T47D (cell line): ENCODE measurements at regions not wholly inside any gene's neighbourhood (a gene's known extent, or its start where the extent isn't known, plus 50 kb on each side); places are given as distances from the start of the nearest gene placed in this dataset.

ENCODE experiments used
- DNase-seq, 2 experiments: peaks; one replicate each; pipeline versions ENCODE4 v3.0.0 to v3.0.0-alpha.2; 2011 to 2012; ENCODE audit warnings: low read depth in 1 of 2, low spot score in 1 of 2
- JUND ChIP-seq: IDR thresholded peaks from 2 replicates; pipeline ENCODE4 v1.6.1; 2012; ENCODE audit warnings: low read depth
- in situ Hi-C: cut with HindIII; loops from 2 replicates; pipeline ENCODE4 v1.10.0; 2016; ENCODE audit warnings: low sequenced_read_pairs, low pct_unique_long_range_greater_than_20kb

GRCh38 chr4:156280686-156281085, 327.0 kb upstream of the CTSO start:
- no peak for DNase-seq
- in situ Hi-C loops, result no loop called here
- no peak for TF ChIP-seq JUND

GRCh38 chr4:156265407-156265806, 311.7 kb upstream of the CTSO start:
- in situ Hi-C loops, result no loop called here
- TF ChIP-seq JUND, result no peak

GRCh38 chr4:156261230-156261629, 307.6 kb upstream of the CTSO start:
- in situ Hi-C loops, result no loop called here
- no peak for DNase-seq
- TF ChIP-seq JUND, result no peak

More at GRCh38 chr4:156265407-156265806, 311.7 kb upstream of the CTSO start:
- DNase-seq, result no peak

- peak in 1 of 2 experiments; percentile 5 for DNase-seq
- in situ Hi-C loops, result no loop called here
- TF ChIP-seq JUND, result no peak
These were observed 301.8 kb upstream of the CTSO start for GRCh38 chr4:156255230-156256007.

GRCh38 chr4:156252358-156252921, 298.8 kb upstream of the CTSO start:
- no peak for TF ChIP-seq JUND
- in situ Hi-C loops, result no loop called here
- no peak for DNase-seq

- in situ Hi-C loops, result no loop called here
- TF ChIP-seq JUND, result no peak
- no peak for DNase-seq
These were observed 297.9 kb upstream of the CTSO start for GRCh38 chr4:156251373-156252065.

GRCh38 chr4:156248917-156249316, 295.3 kb upstream of the CTSO start:
- in situ Hi-C loops, result no loop called here
- no peak for DNase-seq
- no peak for TF ChIP-seq JUND

GRCh38 chr4:156247470-156247869, 293.8 kb upstream of the CTSO start:
- in situ Hi-C loops, result no loop called here
- no peak for DNase-seq
- TF ChIP-seq JUND, result no peak

GRCh38 chr4:156243015-156243414, 289.3 kb upstream of the CTSO start:
- in situ Hi-C loops, result no loop called here
- no peak for DNase-seq
- TF ChIP-seq JUND, result no peak

GRCh38 chr4:156242390-156242789, 288.7 kb upstream of the CTSO start:
- no peak for DNase-seq
- no peak for TF ChIP-seq JUND
- in situ Hi-C loops, result no loop called here

- TF ChIP-seq JUND, result no peak
- DNase-seq, result no peak
- in situ Hi-C loops, result no loop called here
These were observed 288.2 kb upstream of the CTSO start for GRCh38 chr4:156241896-156242295.

GRCh38 chr4:156238171-156238570, 284.5 kb upstream of the CTSO start:
- in situ Hi-C loops, result no loop called here
- TF ChIP-seq JUND, result no peak
- DNase-seq, result peak in 1 of 2 experiments; percentile 30

- DNase-seq, result no peak
- no peak for TF ChIP-seq JUND
- in situ Hi-C loops, result no loop called here
These were observed 283.6 kb upstream of the CTSO start for GRCh38 chr4:156237231-156237630.
